ENCODE measurements at regions not wholly inside any gene's neighbourhood (a gene's known extent, or its start where the extent isn't known, plus 50 kb on each side); places are given as distances from the start of the nearest gene placed in this dataset.

DNA sequence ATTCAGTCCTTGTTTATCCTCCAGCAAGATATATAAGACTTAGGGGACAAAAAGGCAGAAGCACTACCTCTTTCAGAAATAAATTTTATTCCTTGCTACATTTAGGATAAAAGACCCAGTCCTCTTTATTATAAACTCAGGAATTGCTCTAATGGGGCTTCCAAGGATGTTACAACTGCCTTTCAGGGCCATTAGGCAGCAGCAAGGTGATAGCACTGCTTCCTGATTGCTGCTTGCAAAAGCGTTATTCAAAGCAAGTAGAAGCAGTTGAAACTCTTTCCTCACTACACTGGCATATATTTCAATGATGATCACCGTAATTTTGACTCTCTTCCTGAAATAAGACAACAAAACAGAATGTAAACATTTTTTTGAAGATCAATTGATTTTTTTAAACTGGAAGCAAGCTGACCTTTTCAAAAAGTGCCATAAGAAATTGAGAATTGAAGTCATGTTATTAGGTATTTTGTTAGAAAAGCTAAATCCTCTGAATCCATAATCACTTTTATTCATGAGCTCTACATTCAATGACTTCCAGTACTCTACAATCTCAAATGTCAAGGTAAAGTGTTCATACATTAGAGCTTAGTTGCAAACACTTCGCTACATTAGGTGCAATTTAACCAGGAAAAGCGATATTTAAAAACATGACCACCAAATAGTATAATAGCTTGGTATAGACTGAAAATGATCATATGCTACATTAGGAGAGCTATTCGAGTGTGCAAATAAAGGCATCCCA, 233.4 kb upstream of the SYT10 start:
- Histone ChIP-seq H3K9me3 (ENCODE audit: low read length) (no peaks in the 10 kb centered on the region), H3K4me3 (ENCODE audit: low read length) (no peak overlapping the region), H2AFZ (ENCODE audit: low read length) (no peak overlapping the region), H3K79me2 (ENCODE audit: low read length) (no peaks in the 10 kb centered on the region), H3K27me3 (ENCODE audit: low read length) (no peaks in the 10 kb centered on the region), H3K4me2 (ENCODE audit: low read length) (no peak overlapping the region), H3F3A (ENCODE audit: low read length, unreplicated experiment) (no peaks in the 10 kb centered on the region), H3K4me1 (ENCODE audit: insufficient read depth, low read length) (no peaks in the 10 kb centered on the region), H3K27ac (ENCODE audit: low read length) (no peak overlapping the region), H3K9ac (ENCODE audit: low read length) (no peak overlapping the region), H3K36me3 (ENCODE audit: low read depth, low read length) (no peaks in the 10 kb centered on the region), H3K9me2 (replicated peaks; ENCODE audit: low read length) (no peaks in the 10 kb centered on the region), H4K20me1 (ENCODE audit: low read length) (no peaks in the 10 kb centered on the region)
- no peak for TF ChIP-seq CTCF (conservative IDR thresholded peaks at IDR 0.05; ENCODE audit: low read depth, low read length)
- no peak for TF ChIP-seq EZH2phosphoT487 (IDR thresholded peaks at IDR 0.05; ENCODE audit: borderline replicate concordance, low read length)
- TF ChIP-seq EZH2 (IDR thresholded peaks at IDR 0.05; ENCODE audit: low read length, unreplicated experiment), result no peak
- ATAC-seq (no peak), DNase-seq (no peak)
- ChIA-PET CTCF (no interaction called here), POLR2A (ENCODE audit: unreplicated experiment) (no interaction called here)
- no TSS peak for BruUV-seq (replicated peaks)
- intact Hi-C loops (cut with micrococcal nuclease), result no loop called here

- ATAC-seq (no peak), DNase-seq (peak; percentile 8)
- Histone ChIP-seq H3K9me2 (replicated peaks; ENCODE audit: low read length) (no peaks in the 10 kb centered on the region), H3K4me1 (ENCODE audit: insufficient read depth, low read length) (no peaks in the 10 kb centered on the region), H4K20me1 (ENCODE audit: low read length) (no peaks in the 10 kb centered on the region), H3F3A (ENCODE audit: low read length, unreplicated experiment) (no peaks in the 10 kb centered on the region), H3K9ac (ENCODE audit: low read length) (no peak overlapping the region), H3K79me2 (ENCODE audit: low read length) (no peaks in the 10 kb centered on the region), H3K27ac (ENCODE audit: low read length) (no peak overlapping the region), H3K9me3 (ENCODE audit: low read length) (no peaks in the 10 kb centered on the region), H3K27me3 (ENCODE audit: low read length) (no peaks in the 10 kb centered on the region), H2AFZ (ENCODE audit: low read length) (no peak overlapping the region), H3K36me3 (ENCODE audit: low read depth, low read length) (no peaks in the 10 kb centered on the region), H3K4me2 (ENCODE audit: low read length) (no peak overlapping the region), H3K4me3 (ENCODE audit: low read length) (no peak overlapping the region)
- ChIA-PET POLR2A (ENCODE audit: unreplicated experiment) (no interaction called here), CTCF (no interaction called here)
- intact Hi-C loops (cut with micrococcal nuclease), result no loop called here
- TF ChIP-seq EZH2 (IDR thresholded peaks at IDR 0.05; ENCODE audit: low read length, unreplicated experiment) (no peak), EZH2phosphoT487 (IDR thresholded peaks at IDR 0.05; ENCODE audit: borderline replicate concordance, low read length) (no peak), CTCF (conservative IDR thresholded peaks at IDR 0.05; ENCODE audit: low read depth, low read length) (no peak)
- BruUV-seq (replicated peaks), result no TSS peak
Observed at GRCh38 chr12:33676866-33677265, 237.2 kb upstream of the SYT10 start.

DNA sequence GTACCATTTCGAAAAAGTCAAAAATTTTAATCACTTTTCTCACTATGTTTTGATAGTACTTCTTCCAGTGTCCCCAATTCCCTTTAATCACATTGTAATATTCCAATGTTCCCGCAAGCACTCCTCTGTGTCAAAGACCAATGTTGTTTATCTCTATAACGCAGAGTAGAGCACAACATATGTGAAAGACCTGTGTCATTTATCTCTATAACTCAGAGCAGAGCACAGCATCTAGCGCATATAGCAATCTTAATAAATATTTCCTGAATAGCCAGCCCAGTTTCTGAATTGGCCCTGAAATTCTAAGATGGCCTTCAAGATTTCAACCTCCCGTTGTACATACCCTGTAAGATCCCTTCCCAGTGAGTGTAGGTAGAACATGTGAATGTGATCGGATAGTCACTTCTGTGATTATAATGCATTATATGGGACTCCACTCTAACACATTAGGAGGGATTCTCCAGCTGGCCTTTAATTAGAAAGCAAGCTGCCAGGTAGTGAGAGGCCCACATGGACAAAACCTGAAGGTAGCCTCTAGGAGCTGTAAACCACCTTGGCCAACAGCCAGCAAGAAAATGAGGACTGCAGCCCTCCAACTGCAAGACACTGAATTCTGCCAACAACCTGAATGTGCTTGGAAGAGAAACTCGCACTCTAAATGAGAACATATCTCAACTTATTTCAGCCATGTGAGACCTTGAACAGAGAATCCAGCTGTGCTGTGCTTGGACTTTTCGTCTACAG, 238.8 kb upstream of the SYT10 start:
- Histone ChIP-seq H3K36me3 (ENCODE audit: low read depth, low read length) (no peaks in the 10 kb centered on the region), H3K9ac (ENCODE audit: low read length) (no peak overlapping the region), H3F3A (ENCODE audit: low read length, unreplicated experiment) (no peaks in the 10 kb centered on the region), H3K9me3 (ENCODE audit: low read length) (no peaks in the 10 kb centered on the region), H3K27me3 (ENCODE audit: low read length) (no peaks in the 10 kb centered on the region), H3K27ac (ENCODE audit: low read length) (no peak overlapping the region), H3K4me1 (ENCODE audit: insufficient read depth, low read length) (no peaks in the 10 kb centered on the region), H3K79me2 (ENCODE audit: low read length) (no peaks in the 10 kb centered on the region), H3K4me3 (ENCODE audit: low read length) (no peak overlapping the region), H3K9me2 (replicated peaks; ENCODE audit: low read length) (no peaks in the 10 kb centered on the region), H4K20me1 (ENCODE audit: low read length) (no peaks in the 10 kb centered on the region), H3K4me2 (ENCODE audit: low read length) (no peak overlapping the region), H2AFZ (ENCODE audit: low read length) (no peak overlapping the region)
- POLR2A ChIA-PET (ENCODE audit: unreplicated experiment), result no interaction called here
- no peak for TF ChIP-seq EZH2 (IDR thresholded peaks at IDR 0.05; ENCODE audit: low read length, unreplicated experiment)
- no peak for TF ChIP-seq EZH2phosphoT487 (IDR thresholded peaks at IDR 0.05; ENCODE audit: borderline replicate concordance, low read length)
- no peak for TF ChIP-seq CTCF (conservative IDR thresholded peaks at IDR 0.05; ENCODE audit: low read depth, low read length)
- no peak for DNase-seq
- intact Hi-C loops (cut with micrococcal nuclease), result no loop called here
- BruUV-seq (replicated peaks), result no TSS peak
- CTCF ChIA-PET, result no interaction called here
- no peak for ATAC-seq

Data from PC-3 (cell line).